IMR-90 (cell line): ENCODE measurements at regions not wholly inside any gene's neighbourhood (a gene's known extent, or its start where the extent isn't known, plus 50 kb on each side); places are given as distances from the start of the nearest gene placed in this dataset.

Source experiments
- ATAC-seq: fragments of 200-7000 bp; cut with Tn5 transposase; 2 replicates; pipeline ENCODE4 v1.9.1; 2020; ENCODE audit warnings: low read depth, mild to moderate bottlenecking, moderate library complexity
- BruUV-seq: library from RNA; stranded (reverse); fragments of 400-500 nt; replicated peaks from 2 replicates; lab custom pipeline; 2021; lab: Mats Ljungman, UMichigan
- CTCF ChIA-PET: fragments of 300-600 bp; formaldehyde crosslinking; extraction: SDS; loops from one replicate; lab custom pipeline; 2021; ENCODE audit warnings: antibody characterized with exemption; lab: Yijun Ruan, JAX
- POLR2A ChIA-PET: fragments of 300-600 bp; sonication (Branson Sonifier 250); formaldehyde crosslinking; loops from one replicate; lab custom pipeline; 2022; ENCODE audit warnings: antibody characterized with exemption; ENCODE audit not compliant: unreplicated experiment; lab: Charles Lee
- DNase-seq: peaks from one replicate; pipeline ENCODE4 v3.0.0; 2013
- H2AFZ ChIP-seq: replicated peaks from 2 replicates; pipeline ENCODE3; 2013; ENCODE audit warnings: low read length, mild to moderate bottlenecking; ENCODE audit not compliant: poor library complexity
- H2AK5ac ChIP-seq: 2 replicates; pipeline ENCODE4 v1.6.1; 2013; ENCODE audit warnings: low read depth, low read length, inconsistent platforms
- H2AK9ac ChIP-seq: replicated peaks from 2 replicates; pipeline ENCODE3; 2013; ENCODE audit warnings: mild to moderate bottlenecking, low read depth, low read length, moderate library complexity; ENCODE audit not compliant: poor library complexity
- H2BK120ac ChIP-seq: 2 replicates; pipeline ENCODE4 v1.6.1; 2013; ENCODE audit warnings: low read depth, low read length, inconsistent platforms
- H2BK15ac ChIP-seq: 3 replicates; pipeline ENCODE4 v1.6.1; 2013; ENCODE audit warnings: low read depth, low read length, inconsistent platforms
- H2BK20ac ChIP-seq: 2 replicates; pipeline ENCODE4 v1.6.1; 2013; ENCODE audit warnings: low read depth, mild to moderate bottlenecking, inconsistent platforms, low read length, moderate library complexity
- H2BK5ac ChIP-seq: 2 replicates; pipeline ENCODE4 v1.6.1; 2013; ENCODE audit warnings: mild to moderate bottlenecking, low read depth, low read length, inconsistent platforms; ENCODE audit not compliant: poor library complexity, severe bottlenecking
- H3K14ac ChIP-seq: replicated peaks from 2 replicates; pipeline ENCODE4 v1.6.1; 2013; ENCODE audit warnings: low read depth, low read length, inconsistent platforms
- H3K18ac ChIP-seq: 2 replicates; pipeline ENCODE4 v1.6.1; 2013; ENCODE audit warnings: low read depth, low read length, control low read depth
- H3K23ac ChIP-seq: 2 replicates; pipeline ENCODE4 v1.6.1; 2013; ENCODE audit warnings: low read depth, low read length, inconsistent platforms
- H3K27ac ChIP-seq: 2 replicates; pipeline ENCODE4 v1.5.1; 2013; ENCODE audit warnings: mild to moderate bottlenecking, control low read depth, low read length; ENCODE audit not compliant: insufficient read depth
- H3K27me3 ChIP-seq: 2 replicates; pipeline ENCODE4 v1.6.1; 2013; ENCODE audit warnings: low read length; ENCODE audit not compliant: control insufficient read depth, insufficient read depth
- H3K36me3 ChIP-seq: 2 replicates; pipeline ENCODE4 v1.6.1; 2013; ENCODE audit warnings: low read length, mixed read lengths; ENCODE audit not compliant: control insufficient read depth, insufficient read depth
- H3K4ac ChIP-seq: 2 replicates; pipeline ENCODE4 v1.6.1; 2013; ENCODE audit warnings: low read depth, low read length, inconsistent platforms
- H3K4me1 ChIP-seq: 2 replicates; pipeline ENCODE4 v1.6.1; 2013; ENCODE audit warnings: low read length, mixed read lengths; ENCODE audit not compliant: control insufficient read depth, insufficient read depth
- H3K4me2 ChIP-seq: 2 replicates; pipeline ENCODE4 v1.6.1; 2013; ENCODE audit warnings: low read depth, mild to moderate bottlenecking, control low read depth, low read length, moderate library complexity
- H3K4me3 ChIP-seq: 2 replicates; pipeline ENCODE4 v1.5.1; 2013; ENCODE audit warnings: low read depth, mild to moderate bottlenecking, control low read depth, low read length, moderate library complexity; ENCODE audit not compliant: insufficient read depth
- H3K56ac ChIP-seq: 2 replicates; pipeline ENCODE4 v1.6.1; 2013; ENCODE audit warnings: low read length, inconsistent platforms; ENCODE audit not compliant: insufficient read depth; ENCODE audit errors: extremely low read depth
- H3K79me1 ChIP-seq, 2 experiments: 2 replicates each; pipeline ENCODE4 v1.6.1; 2013; ENCODE audit warnings: low read length in 2 of 2, inconsistent platforms in 1 of 2, low read depth in 1 of 2
- H3K9ac ChIP-seq: 2 replicates; pipeline ENCODE4 v1.6.1; 2013; ENCODE audit warnings: low read depth, low read length, control low read depth
- H3K9me1 ChIP-seq: 2 replicates; pipeline ENCODE4 v1.6.1; 2013; ENCODE audit warnings: low read length, inconsistent platforms; ENCODE audit not compliant: insufficient read depth
- H3K9me3 ChIP-seq: 2 replicates; pipeline ENCODE4 v1.6.1; 2013; ENCODE audit warnings: low read length; ENCODE audit not compliant: control insufficient read depth, insufficient read depth
- H4K20me1 ChIP-seq: 2 replicates; pipeline ENCODE4 v1.6.1; 2013; ENCODE audit warnings: low read length, inconsistent platforms; ENCODE audit not compliant: insufficient read depth
- H4K5ac ChIP-seq: 2 replicates; pipeline ENCODE4 v1.6.1; 2013; ENCODE audit warnings: mild to moderate bottlenecking, low read depth, low read length, control low read depth
- H4K8ac ChIP-seq, 2 experiments: 2 replicates each; pipeline ENCODE4 v1.6.1; 2013; ENCODE audit warnings: low read depth in 2 of 2, low read length in 2 of 2, control low read depth in 1 of 2, inconsistent platforms in 1 of 2
- H4K91ac ChIP-seq: 2 replicates; pipeline ENCODE4 v1.6.1; 2013; ENCODE audit warnings: low read depth, low read length, inconsistent platforms; ENCODE audit not compliant: insufficient read depth
- CHD1 ChIP-seq: IDR thresholded peaks from 2 replicates; pipeline ENCODE4 v1.6.1; 2012; ENCODE audit warnings: low read depth, low read length, improper control_type of control experiment
- FOS ChIP-seq: fragments of 150-350 bp; IDR thresholded peaks from 2 replicates; pipeline ENCODE4 v1.6.1; 2016; ENCODE audit warnings: low read depth, low read length
- MAZ ChIP-seq: IDR thresholded peaks from 2 replicates; pipeline ENCODE4 v1.6.1; 2012; ENCODE audit warnings: low read depth, mild to moderate bottlenecking, low read length, improper control_type of control experiment, moderate library complexity, borderline replicate concordance
- MXI1 ChIP-seq: IDR thresholded peaks from 2 replicates; pipeline ENCODE4 v1.6.1; 2012; ENCODE audit warnings: low read depth, mild to moderate bottlenecking, low read length, moderate library complexity, borderline replicate concordance
- NFE2L2 ChIP-seq: fragments of 150-350 bp; IDR thresholded peaks from 2 replicates; pipeline ENCODE4 v1.6.1; 2016; ENCODE audit warnings: low read depth, mild to moderate bottlenecking, low read length
- RAD21 ChIP-seq: IDR thresholded peaks from 2 replicates; pipeline ENCODE4 v1.6.1; 2012; ENCODE audit warnings: low read length, improper control_type of control experiment
- RCOR1 ChIP-seq: IDR thresholded peaks from 2 replicates; pipeline ENCODE4 v1.6.1; 2012; ENCODE audit warnings: mild to moderate bottlenecking, low read length, improper control_type of control experiment; ENCODE audit not compliant: insufficient replicate concordance
- USF2 ChIP-seq: fragments of 150-350 bp; IDR thresholded peaks from 2 replicates; pipeline ENCODE4 v1.6.1; 2017; ENCODE audit warnings: mild to moderate bottlenecking, antibody characterized with exemption, low read length, low read depth
- WGBS, 2 experiments: methylation state at CpG; one replicate each; pipeline versions ENCODE4 v1.1.5 to v1.1.7; 2013; ENCODE audit warnings: missing lambda C conversion rate in 2 of 2; ENCODE audit not compliant: insufficient read length in 1 of 2; ENCODE audit errors: extremely low coverage in 2 of 2; 5-methylcytosine and 5-hydroxymethylcytosine counted together
- dilution Hi-C: fragments of 300-500 bp; cut with HindIII; formaldehyde crosslinking; loops from one replicate; pipeline ENCODE4 v1.14.3; 2018; ENCODE audit warnings: low sequenced_read_pairs; ENCODE audit not compliant: unreplicated experiment
- in situ Hi-C: fragments of 300-500 bp; cut with MboI; formaldehyde crosslinking; loops from 3 replicates; pipeline ENCODE4 v1.14.3; 2019; ENCODE audit warnings: low sequenced_read_pairs, inconsistent platforms, mixed read lengths
- intact Hi-C: fragments of 100-400 bp; cut with micrococcal nuclease; formaldehyde crosslinking; loops from 2 replicates; pipeline ENCODE4 v1.10.0; 2022

DNA sequence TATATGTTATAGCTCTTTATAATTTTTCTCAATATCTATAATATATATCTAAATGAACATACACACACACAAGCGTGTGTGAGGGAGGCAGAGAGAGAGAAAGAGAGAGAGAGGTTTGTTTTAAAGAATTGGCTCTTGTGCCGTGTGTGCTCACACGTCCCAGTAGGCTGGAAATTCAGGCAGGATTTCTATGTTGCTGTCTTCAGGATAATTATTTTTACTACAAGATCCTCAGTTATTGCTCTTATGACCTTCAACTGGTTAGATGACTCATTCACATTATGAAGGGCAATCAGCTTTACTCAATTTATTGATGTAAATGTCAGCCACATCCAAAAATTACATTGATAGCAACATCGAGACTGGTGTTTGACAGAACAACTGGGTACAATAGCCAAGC lies 1520.7 kb upstream of the PCDH7 start:
- H2AK9ac ChIP-seq, result no peak overlapping the region
- DNase-seq, result no peak
- H3K4ac ChIP-seq, result no peak overlapping the region
- no peaks in the 10 kb centered on the region for H3K9me1 ChIP-seq
- H2AFZ ChIP-seq, result no peak overlapping the region
- H2BK20ac ChIP-seq, result no peak overlapping the region
- WGBS, 2 experiments, result no CpG with 5 or more reads among the region's 4 CpGs
- no peaks in the 10 kb centered on the region for H3K79me1 ChIP-seq
- H2BK120ac ChIP-seq, result no peak overlapping the region
- H3K56ac ChIP-seq, result no peak overlapping the region
- no peak overlapping the region for H3K14ac ChIP-seq
- ChIA-PET POLR2A (no interaction called here), CTCF (no interaction called here)
- H2BK15ac ChIP-seq, result no peak overlapping the region
- H4K91ac ChIP-seq, result no peak overlapping the region
- intact Hi-C loops (no loop called here), dilution Hi-C loops (no loop called here), in situ Hi-C loops (no loop called here)
- H3K27ac ChIP-seq, result no peak overlapping the region
- no peaks in the 10 kb centered on the region for H3K4me1 ChIP-seq
- no peaks in the 10 kb centered on the region for H3K27me3 ChIP-seq
- no peaks in the 10 kb centered on the region for H3K9me3 ChIP-seq
- H3K4me2 ChIP-seq, result peak overlapping the region; percentile 50
- no peaks in the 10 kb centered on the region for H3K36me3 ChIP-seq
- no peaks in the 10 kb centered on the region for H4K20me1 ChIP-seq
- H4K5ac ChIP-seq, result no peak overlapping the region
- TF ChIP-seq RCOR1 (no peak), NFE2L2 (no peak), CHD1 (no peak), FOS (no peak), USF2 (no peak), RAD21 (no peak), MXI1 (no peak), MAZ (no peak)
- no peak overlapping the region for H3K23ac ChIP-seq
- no peak for ATAC-seq
- H3K18ac ChIP-seq, result no peak overlapping the region
- no peak overlapping the region for H3K4me3 ChIP-seq
- BruUV-seq, result no TSS peak
- H3K9ac ChIP-seq, result no peak overlapping the region
- H2AK5ac ChIP-seq, result no peak overlapping the region
- H4K8ac ChIP-seq, result no peak overlapping the region
- H2BK5ac ChIP-seq, result no peak overlapping the region
